ENCODE measurements at regions not wholly inside any gene's neighbourhood (a gene's known extent, or its start where the extent isn't known, plus 50 kb on each side); places are given as distances from the start of the nearest gene placed in this dataset.

DNA sequence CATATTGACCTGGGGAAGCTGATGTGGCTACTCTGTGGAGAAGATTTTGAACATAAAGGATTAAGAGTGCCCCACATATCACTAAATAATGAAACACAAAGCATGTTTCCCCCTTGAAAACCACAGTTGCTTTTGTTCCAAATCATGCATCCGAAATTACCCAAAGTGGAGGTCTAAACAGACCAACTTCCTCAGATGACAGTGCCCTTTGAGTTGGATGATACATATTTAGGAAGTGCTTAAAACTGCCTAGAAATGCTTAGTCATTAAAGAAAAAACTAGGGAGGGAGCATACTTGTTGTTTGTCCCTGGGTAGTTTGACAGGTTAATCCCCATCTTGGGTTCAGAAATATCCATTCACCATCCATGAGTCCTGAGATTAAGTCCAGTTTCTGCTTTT is 1070.3 kb downstream of the SUCLG1 start:
- TF ChIP-seq, protein P1, sequence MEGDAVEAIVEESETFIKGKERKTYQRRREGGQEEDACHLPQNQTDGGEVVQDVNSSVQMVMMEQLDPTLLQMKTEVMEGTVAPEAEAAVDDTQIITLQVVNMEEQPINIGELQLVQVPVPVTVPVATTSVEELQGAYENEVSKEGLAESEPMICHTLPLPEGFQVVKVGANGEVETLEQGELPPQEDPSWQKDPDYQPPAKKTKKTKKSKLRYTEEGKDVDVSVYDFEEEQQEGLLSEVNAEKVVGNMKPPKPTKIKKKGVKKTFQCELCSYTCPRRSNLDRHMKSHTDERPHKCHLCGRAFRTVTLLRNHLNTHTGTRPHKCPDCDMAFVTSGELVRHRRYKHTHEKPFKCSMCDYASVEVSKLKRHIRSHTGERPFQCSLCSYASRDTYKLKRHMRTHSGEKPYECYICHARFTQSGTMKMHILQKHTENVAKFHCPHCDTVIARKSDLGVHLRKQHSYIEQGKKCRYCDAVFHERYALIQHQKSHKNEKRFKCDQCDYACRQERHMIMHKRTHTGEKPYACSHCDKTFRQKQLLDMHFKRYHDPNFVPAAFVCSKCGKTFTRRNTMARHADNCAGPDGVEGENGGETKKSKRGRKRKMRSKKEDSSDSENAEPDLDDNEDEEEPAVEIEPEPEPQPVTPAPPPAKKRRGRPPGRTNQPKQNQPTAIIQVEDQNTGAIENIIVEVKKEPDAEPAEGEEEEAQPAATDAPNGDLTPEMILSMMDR (IDR thresholded peaks at IDR 0.05), result no peak
- TF ChIP-seq POLR2A (IDR thresholded peaks at IDR 0.05) (no peak), EP300 (IDR thresholded peaks at IDR 0.05) (no peak)

All from ovary (tissue), 3 donors.